ENCODE measurements at regions not wholly inside any gene's neighbourhood (a gene's known extent, or its start where the extent isn't known, plus 50 kb on each side); places are given as distances from the start of the nearest gene placed in this dataset.

- TF ChIP-seq CTCF (IDR thresholded peaks at IDR 0.05) (no peak), POLR2A (IDR thresholded peaks at IDR 0.05) (no peak)
Measured at GRCh38 chr1:185514311-185514710, 197.3 kb upstream of the IVNS1ABP start.
